NCI-H2196 (cell line): ENCODE measurements at regions not wholly inside any gene's neighbourhood (a gene's known extent, or its start where the extent isn't known, plus 50 kb on each side); places are given as distances from the start of the nearest gene placed in this dataset.
"Not testable (repeated sequence)": the region's sequence is repeated elsewhere in the genome, so short reads cannot be mapped to it uniquely, and the experiment has no call there.

Experiments used
- DNase-seq: peaks from one replicate; lab custom pipeline; 2025; ENCODE audit not compliant: unreplicated experiment; lab: John Stamatoyannopoulos, UW

DNA sequence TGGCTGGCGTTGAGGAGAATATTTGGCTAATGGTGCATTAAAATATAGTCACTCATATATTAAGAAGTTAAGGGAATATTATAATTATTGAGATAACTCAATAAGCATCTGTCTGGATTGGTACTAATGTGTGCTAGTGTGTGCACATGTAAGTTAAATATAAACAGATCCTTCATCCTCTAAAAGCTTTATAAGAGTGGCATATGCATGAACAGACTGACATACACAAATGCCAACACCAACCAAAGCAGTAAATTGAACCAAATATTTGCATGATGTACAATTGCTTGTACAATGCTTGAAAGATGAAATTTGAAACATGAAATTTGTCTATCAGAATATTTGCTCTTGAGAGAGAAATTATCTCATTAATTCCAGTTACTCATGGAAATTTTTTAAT lies 344.9 kb downstream of the ADGRL2 start:
- DNase-seq: no peak

DNA sequence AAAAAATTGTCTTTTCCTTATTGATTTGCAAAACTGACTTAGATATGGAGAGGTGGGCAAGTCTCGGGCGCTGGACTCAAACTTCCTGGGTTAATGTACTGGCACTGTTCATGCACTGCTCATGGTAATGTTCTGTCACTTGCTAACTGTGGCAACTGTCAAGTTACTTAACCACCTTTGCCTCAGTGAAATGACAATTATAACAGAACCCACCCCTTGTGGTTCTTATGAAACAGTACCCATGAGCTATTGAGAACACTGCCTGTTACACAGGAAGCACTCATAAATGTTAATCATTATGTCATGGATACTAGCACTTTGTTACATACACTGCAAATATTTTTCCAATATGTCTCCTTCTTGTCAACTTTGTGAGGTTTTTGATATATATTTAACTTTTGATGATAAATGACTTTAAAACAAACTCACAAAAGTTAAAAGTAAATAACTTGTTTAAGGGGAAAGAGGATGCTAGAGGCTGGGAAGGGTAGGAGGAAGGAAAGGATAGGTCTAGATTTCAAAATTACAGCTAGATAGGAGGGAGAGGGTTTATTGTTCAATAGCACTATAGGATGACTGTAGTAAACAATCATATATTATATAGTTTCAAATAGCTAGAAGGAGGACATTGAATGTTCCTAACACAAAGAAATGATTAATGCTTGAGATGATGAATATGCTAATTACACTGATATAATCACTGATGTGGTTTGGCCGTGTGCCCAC lies 342.5 kb downstream of the ADGRL2 start:
- no peak for DNase-seq

GRCh38 chr1:82141390-82141789 lies 340.7 kb downstream of the ADGRL2 start:
- no peak for DNase-seq

GRCh38 chr1:82139751-82140468 lies 339.2 kb downstream of the ADGRL2 start:
- DNase-seq: no peak

DNA sequence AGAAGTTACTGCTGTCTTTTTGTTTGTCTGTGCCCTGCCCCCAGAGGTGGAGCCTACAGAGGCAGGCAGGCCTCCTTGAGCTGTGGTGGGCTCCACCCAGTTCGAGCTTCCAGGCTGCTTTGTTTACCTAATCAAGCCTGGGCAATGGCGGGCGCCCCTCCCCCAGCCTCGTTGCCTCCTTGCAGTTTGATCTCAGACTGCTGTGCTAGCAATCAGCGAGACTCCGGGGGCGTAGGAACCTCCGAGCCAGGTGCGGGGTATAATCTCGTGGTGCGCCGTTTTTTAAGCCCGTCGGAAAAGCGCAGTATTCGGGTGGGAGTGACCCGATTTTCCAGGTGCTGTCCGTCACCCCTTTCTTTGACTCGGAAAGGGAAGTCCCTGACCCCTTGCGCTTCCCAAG lies 335.6 kb downstream of the ADGRL2 start:
- DNase-seq: not testable (repeated sequence)

GRCh38 chr1:82125866-82126265 lies 325.1 kb downstream of the ADGRL2 start:
- DNase-seq: no peak

DNA sequence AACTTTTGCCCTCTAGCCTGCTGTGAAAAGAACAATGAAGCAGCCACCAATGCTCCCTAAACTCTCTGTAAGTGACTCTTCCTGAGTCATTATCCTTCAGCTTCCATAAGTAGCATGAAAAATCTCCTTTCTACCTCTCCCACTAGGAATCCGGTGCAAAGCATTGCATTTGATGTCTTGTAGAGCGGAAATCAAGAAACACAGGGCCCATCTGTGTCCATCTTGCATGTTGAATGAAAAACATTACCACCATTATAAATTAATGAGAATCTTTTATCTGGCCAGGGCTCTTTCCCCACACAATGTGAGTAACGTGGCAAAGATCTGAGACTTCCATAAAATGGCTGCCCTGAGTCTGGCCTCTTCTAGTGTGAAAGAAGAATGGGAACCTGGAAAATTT lies 324.4 kb downstream of the ADGRL2 start:
- no peak for DNase-seq

- no peak for DNase-seq
Measured at GRCh38 chr1:82121421-82121820, 320.7 kb downstream of the ADGRL2 start.

GRCh38 chr1:82116105-82116504 lies 315.4 kb downstream of the ADGRL2 start:
- no peak for DNase-seq

DNA sequence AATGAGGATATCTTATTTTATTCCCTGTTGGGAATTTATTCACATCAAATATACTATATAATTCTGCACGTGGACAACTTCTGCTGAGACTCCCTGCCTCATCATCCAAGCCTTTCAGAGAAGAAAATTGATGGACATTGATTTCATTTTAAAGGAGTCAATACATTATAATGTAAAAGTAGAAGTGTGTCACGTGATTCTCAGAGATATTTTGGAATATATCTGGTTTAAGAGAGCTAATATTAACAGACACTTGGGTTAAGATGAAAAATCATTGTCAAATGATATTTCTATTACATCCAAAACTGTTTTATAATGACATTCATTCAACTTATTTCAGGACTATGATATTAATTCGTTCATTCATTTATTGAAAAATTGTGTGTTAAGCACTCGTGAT lies 314.2 kb downstream of the ADGRL2 start:
- DNase-seq: no peak

DNA sequence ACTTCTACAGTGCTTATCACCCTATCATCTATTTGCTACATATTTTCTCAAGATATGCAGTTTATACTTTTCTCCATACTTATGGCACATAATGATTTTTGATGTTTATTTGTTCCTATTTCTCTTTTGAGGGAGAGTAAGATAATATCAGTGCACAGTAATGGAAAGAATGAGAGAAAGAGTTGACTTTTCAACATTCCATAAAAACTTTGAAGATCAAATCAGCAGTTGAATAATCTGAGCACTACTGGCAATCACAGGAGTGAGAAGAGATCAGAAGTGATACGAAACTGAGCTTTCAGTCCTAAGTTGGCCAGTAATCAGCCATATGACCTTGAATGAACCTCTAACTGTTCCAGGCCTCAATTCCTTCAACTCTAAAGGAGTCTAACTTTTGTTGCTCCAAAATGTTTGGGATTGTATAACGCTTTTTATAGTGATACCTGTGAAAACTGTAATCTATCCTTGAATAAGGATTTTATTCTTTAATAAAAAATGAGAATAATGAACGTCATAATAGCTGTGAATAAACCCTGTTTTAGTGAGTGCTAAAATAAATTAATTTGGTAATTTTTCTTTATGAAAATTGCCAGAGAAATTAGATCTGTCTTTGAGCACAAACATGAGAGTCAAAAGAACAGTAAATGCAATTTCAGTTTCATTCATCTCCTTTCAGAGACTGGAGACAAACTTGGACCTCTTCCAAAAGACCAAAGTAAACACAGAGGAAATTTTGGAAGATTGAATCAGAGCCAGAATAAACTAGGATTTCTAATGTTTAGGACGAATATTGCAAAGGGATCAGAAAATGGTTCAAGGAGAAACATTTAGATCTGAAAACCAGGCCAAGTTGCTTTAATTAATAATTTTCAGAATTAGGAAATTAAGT lies 309.9 kb downstream of the ADGRL2 start:
- peak; percentile 42 for DNase-seq

DNA sequence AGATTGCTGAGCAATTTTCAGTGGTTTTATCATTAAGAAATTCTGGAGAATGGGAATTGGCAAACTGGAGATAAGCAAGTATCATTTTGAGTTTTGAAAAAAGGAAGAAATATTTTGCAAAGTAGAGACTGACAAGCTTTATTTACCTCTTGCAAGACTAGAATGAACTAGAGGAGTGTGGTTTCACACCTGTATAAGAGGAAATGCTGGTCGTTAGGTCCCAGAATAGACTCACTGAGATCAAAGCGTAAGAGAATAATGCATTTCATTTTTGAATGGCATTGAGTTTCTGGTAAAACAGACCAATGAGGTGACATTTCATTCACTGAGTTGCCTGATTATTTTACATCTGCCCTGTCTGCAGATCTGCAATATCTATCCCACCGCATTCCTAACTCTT lies 308.1 kb downstream of the ADGRL2 start:
- no peak for DNase-seq

DNA sequence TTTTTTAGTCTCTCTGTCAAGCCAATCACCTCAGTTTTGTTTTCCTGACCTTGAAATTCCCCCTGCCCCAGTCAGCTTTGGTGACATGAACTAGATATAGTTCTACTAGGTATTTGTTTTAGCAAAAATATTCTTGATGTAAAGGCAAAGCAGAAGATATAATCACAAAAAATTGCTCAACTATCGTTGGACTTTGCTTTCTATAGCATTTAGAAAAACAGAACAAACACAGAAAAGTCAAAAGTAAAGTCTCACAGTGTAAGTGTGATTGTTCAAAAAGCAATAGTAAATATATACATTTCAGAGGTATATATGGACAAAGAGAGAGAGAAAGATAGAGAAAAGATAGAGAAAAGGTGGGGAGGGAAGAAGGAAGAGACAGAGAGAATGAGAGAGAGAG lies 305.9 kb downstream of the ADGRL2 start:
- DNase-seq: no peak

DNA sequence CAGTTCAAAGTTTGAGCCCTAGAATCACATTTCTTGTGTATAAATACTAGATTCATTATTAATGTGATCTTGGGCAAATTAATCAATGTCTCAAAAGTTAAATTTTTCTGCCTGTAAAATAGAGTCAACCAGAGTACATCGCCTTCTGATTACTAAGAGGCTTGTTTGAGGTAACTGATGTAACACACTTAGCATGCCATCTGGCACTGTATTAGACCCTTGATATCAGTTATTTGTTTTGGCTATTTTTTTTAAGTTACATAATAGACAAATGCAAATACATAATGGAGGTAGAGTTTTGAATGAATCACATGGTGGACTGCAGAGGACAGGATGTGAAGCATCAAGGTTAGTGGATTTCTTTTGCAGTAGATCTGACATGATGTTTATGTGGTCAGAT lies 298.4 kb downstream of the ADGRL2 start:
- DNase-seq: no peak

GRCh38 chr1:82094136-82094535 lies 293.4 kb downstream of the ADGRL2 start:
- DNase-seq: no peak

DNA sequence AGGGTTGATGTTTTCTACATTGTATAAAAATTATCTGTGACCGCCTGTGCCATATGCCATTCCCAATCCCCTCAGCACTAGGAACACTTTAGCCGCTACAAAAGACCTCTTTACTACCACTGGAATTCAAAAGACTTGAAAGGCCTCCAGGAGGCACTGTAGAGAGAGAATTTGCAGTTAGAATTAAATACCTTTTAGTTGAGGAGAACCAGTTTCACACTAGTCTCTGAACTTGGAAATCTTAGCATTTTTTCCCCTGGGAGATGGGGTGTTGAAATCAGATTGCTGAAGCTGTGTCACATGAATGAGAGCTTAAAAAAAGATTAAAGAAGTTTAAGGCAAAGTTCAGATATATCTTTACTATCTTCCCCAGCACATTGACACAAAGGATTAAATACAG lies 291.0 kb downstream of the ADGRL2 start:
- no peak for DNase-seq

DNA sequence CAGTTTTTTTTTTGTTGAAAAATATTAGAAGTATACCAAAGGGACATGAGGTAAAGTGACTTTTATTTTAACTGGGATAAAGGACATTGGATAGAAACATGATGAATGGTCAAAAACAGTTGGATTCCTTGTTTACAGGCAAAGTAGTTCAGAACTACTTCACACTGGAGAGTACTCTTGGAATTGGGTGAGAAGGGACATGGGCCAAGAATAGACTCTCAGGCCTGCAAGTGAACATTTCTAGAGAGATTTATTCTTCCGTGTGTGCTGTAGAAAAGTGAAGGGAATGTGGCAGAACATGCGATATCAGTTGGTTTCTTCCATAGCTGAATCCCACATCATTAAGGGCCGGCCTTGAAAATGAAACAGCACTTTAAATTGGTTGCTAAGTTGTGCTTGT lies 290.5 kb downstream of the ADGRL2 start:
- DNase-seq: no peak

- DNase-seq: no peak
Measured at GRCh38 chr1:82090104-82090503, 289.4 kb downstream of the ADGRL2 start.

DNA sequence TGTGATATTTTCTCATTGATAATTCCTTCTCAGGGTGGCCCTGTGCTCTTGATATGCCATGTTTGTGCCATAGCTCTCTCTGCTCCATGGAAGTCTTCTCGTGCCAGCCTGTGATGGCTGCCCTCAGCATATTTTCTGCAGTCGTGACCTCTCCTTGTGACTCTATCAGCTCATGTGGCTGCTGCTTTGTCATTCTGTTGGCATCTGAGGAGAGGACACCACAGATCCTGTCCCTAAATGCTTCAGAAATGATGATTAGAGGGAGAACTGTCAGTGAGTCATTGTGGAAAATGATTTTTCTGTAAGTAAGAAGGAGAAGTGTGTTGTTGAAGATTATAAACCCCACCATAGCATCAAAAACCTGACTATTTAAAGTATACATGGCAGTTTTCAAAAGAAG lies 286.0 kb downstream of the ADGRL2 start:
- no peak for DNase-seq

- DNase-seq: no peak
Measured at GRCh38 chr1:82079607-82080006, 278.9 kb downstream of the ADGRL2 start.

DNA sequence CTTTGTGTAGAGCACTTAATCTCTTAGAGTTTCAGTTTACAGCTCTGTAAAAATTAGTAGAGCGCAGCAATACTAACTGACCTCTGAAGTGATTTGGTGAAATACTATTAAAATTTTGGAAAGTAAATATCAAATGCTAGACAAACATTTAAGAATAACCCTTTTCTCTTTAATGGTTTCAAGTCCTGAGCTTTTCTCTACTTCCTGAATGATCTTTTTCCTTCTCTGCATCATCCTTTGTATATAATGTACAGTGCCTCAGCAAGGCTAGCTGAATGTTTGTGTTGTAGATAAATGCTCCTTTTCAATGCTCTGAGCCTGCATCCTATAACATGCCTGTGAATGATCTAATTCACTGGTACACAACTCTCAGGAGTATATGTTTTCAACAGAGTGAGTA lies 272.9 kb downstream of the ADGRL2 start:
- peak; percentile 11 for DNase-seq

DNA sequence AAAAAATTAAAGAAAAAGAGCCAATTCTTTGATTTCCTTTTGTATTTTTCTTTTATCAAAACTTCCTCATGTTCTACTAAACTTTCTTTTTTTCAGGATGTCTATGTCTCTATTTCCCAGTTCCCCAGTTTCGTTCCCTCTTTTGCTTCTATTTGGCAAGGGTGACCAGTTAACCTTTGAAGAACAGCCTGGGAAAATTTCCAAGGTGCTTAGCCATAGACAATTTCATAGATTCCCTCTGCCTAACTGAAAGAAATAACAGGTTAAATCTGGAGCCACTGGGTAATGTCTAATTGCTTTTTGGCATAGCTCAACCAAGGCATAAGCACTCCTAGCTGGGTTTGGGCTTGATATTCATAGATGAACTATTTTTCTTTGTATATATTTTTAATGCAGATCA lies 272.3 kb downstream of the ADGRL2 start:
- DNase-seq: peak; percentile 44
